Activated CD4-positive, alpha-beta T cell treated with anti-CD3 and anti-CD28 coated beads, Interleukin-2, amount 50 U/mL, for 24 hours (primary cell): ENCODE measurements at regions not wholly inside any gene's neighbourhood (a gene's known extent, or its start where the extent isn't known, plus 50 kb on each side); places are given as distances from the start of the nearest gene placed in this dataset.

Source experiments
- DNase-seq, 2 donors: peaks; one replicate each; pipeline ENCODE4 v3.0.0-alpha.2; 2020; ENCODE audit warnings: low read depth in 1 of 2, low spot score in 1 of 2

GRCh38 chr4:43932448-43932847, 516.2 kb downstream of the KCTD8 start:
- DNase-seq: no peak

- DNase-seq: no peak
These were observed 504.6 kb downstream of the KCTD8 start for GRCh38 chr4:43943998-43944397.

GRCh38 chr4:43959976-43960375, 488.6 kb downstream of the KCTD8 start:
- no peak for DNase-seq

- no peak for DNase-seq
These were observed 480.6 kb downstream of the KCTD8 start for GRCh38 chr4:43968011-43968410.

- no peak for DNase-seq
These were observed 465.0 kb downstream of the KCTD8 start for GRCh38 chr4:43983610-43984009.

- no peak for DNase-seq
These were observed 461.2 kb downstream of the KCTD8 start for GRCh38 chr4:43987331-43987944.

GRCh38 chr4:43990551-43990950, 458.1 kb downstream of the KCTD8 start:
- no peak for DNase-seq

- DNase-seq: no peak
These were observed 457.6 kb downstream of the KCTD8 start for GRCh38 chr4:43990963-43991362.

GRCh38 chr4:43992552-43992951, 456.1 kb downstream of the KCTD8 start:
- no peak for DNase-seq

GRCh38 chr4:43993196-43993902, 455.3 kb downstream of the KCTD8 start:
- DNase-seq: no peak

- DNase-seq: no peak
These were observed 448.9 kb downstream of the KCTD8 start for GRCh38 chr4:43999669-44000068.

- no peak for DNase-seq
These were observed 446.2 kb downstream of the KCTD8 start for GRCh38 chr4:44002368-44002767.

GRCh38 chr4:44016570-44017421, 431.8 kb downstream of the KCTD8 start:
- no peak for DNase-seq

GRCh38 chr4:44017422-44017739, 431.2 kb downstream of the KCTD8 start:
- DNase-seq: no peak

GRCh38 chr4:44019721-44020120, 428.9 kb downstream of the KCTD8 start:
- no peak for DNase-seq

GRCh38 chr4:44025376-44026020, 423.1 kb downstream of the KCTD8 start:
- no peak for DNase-seq

- DNase-seq: no peak
These were observed 409.8 kb downstream of the KCTD8 start for GRCh38 chr4:44038811-44039210.

GRCh38 chr4:44046491-44046890, 402.1 kb downstream of the KCTD8 start:
- no peak for DNase-seq

- DNase-seq: no peak
These were observed 391.9 kb downstream of the KCTD8 start for GRCh38 chr4:44056721-44057151.

- no peak for DNase-seq
These were observed 377.8 kb downstream of the KCTD8 start for GRCh38 chr4:44070843-44071242.
